GM13977 (cell line): ENCODE measurements at regions not wholly inside any gene's neighbourhood (a gene's known extent, or its start where the extent isn't known, plus 50 kb on each side); places are given as distances from the start of the nearest gene placed in this dataset.

Experiments
- DNase-seq: peaks from one replicate; pipeline ENCODE4 v3.0.0; 2012; ENCODE audit warnings: low spot score
- in situ Hi-C: fragments of 300-500 bp; cut with MboI; formaldehyde crosslinking; loops from one replicate; pipeline ENCODE4 v1.12.0; 2022; ENCODE audit warnings: low sequenced_read_pairs, low pct_unique_long_range_greater_than_20kb, mixed read lengths, inconsistent platforms; ENCODE audit not compliant: unreplicated experiment
- TF ChIP-seq, protein P1 (sequence below): IDR thresholded peaks from 2 replicates; pipeline ENCODE4 v1.5.1; 2012; ENCODE audit warnings: mild to moderate bottlenecking, control low read depth; ENCODE audit not compliant: insufficient read depth; ENCODE audit errors: extremely low read depth, missing control alignments

DNA sequence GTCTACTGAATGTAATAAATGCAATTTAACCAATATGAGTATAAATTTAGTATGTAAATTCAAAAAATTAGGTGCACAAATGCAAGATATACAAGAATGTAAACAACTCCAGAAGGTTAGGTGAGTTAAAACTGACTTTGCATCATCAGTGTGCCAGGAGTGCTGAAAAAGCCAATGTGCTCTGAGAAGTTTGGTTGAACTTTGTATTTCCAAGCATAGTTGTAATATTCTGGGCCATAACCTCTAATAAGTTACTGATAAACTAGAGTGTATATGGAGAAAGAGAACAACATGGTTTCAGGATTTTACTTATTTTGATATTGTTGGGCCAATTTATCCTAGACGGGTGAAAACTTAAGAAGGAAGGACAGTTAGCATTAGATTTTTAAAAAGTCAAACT is 876.9 kb upstream of the GHITM start:
- in situ Hi-C loops, result no loop called here
- no peak for DNase-seq
- TF ChIP-seq, protein P1, sequence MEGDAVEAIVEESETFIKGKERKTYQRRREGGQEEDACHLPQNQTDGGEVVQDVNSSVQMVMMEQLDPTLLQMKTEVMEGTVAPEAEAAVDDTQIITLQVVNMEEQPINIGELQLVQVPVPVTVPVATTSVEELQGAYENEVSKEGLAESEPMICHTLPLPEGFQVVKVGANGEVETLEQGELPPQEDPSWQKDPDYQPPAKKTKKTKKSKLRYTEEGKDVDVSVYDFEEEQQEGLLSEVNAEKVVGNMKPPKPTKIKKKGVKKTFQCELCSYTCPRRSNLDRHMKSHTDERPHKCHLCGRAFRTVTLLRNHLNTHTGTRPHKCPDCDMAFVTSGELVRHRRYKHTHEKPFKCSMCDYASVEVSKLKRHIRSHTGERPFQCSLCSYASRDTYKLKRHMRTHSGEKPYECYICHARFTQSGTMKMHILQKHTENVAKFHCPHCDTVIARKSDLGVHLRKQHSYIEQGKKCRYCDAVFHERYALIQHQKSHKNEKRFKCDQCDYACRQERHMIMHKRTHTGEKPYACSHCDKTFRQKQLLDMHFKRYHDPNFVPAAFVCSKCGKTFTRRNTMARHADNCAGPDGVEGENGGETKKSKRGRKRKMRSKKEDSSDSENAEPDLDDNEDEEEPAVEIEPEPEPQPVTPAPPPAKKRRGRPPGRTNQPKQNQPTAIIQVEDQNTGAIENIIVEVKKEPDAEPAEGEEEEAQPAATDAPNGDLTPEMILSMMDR, result no peak

DNA sequence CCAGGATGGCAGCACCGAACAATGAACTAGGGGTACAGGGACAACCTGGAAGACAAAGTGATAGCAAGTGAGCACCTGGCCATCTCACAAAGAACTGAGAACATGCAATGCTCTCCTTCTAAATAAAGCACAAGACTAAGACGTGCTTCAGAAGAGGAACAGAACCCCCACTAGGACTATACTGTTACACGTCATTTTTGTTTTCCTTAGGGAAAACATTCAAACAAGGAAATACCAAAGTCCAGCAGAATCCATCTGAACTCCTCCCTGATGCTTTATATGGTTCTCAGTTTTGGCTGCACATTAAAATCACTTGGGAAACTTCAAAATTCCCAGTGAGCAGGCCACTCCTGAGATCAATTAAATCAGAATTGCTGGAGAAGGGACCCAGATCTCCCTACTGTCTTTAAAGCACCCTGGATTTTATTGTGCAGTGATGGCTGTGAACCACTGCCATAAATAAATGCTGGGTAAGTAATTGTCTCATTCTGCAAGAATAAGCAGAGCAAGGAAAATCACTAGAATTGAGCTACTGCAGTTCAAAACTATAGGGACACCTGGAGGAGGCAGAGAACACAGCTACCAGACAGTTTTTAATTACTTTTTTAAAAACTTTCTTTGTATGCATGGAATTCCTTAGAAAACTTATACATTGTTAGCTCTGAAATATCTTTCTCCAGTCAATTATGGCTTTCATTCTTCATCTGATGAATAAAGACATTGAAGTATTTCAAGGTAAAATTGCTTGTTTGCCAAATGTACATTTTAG is 866.5 kb upstream of the GHITM start:
- in situ Hi-C loops, result no loop called here
- no peak for DNase-seq
- TF ChIP-seq, protein P1, result no peak

DNA sequence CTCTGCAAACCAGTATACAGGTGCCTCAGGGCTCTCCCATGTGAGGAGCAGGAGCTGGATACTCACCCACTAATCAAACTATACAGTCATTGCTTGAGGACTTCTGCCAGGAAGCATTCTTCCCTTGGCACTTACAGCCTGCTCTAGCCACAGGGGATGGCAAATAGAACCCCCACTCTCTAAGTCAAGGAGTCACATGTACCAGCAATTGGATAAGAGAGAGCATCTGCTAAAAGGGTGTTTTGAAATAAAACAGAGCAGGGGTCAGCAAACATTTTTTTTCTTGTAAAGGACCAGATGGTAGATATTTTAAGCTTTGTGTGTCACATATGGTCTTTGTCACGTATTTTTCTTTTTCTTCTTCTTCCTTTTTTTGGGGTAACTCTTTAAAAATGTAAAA is 865.2 kb upstream of the GHITM start:
- in situ Hi-C loops, result no loop called here
- TF ChIP-seq, protein P1, result no peak
- no peak for DNase-seq

DNA sequence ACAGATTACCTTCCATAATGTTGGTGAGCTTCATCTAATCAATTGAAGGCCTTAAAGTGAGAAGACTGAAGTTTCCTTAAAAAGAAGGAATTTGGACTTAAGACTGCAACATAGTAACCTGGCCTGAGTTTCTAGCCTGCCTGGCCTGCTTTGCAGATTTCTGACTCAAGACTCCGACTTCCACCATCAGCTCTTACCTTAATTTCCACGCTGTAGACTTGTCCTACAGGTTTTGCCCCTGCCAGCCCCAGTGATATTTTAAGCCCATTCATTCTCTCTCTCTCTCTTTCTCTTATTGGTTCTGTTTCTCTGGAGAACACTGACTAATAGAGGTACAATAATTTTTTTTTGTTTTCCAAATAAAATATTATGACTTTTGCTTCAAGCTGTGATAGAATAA is 862.3 kb upstream of the GHITM start:
- DNase-seq, result no peak
- in situ Hi-C loops, result no loop called here
- TF ChIP-seq, protein P1, result no peak

DNA sequence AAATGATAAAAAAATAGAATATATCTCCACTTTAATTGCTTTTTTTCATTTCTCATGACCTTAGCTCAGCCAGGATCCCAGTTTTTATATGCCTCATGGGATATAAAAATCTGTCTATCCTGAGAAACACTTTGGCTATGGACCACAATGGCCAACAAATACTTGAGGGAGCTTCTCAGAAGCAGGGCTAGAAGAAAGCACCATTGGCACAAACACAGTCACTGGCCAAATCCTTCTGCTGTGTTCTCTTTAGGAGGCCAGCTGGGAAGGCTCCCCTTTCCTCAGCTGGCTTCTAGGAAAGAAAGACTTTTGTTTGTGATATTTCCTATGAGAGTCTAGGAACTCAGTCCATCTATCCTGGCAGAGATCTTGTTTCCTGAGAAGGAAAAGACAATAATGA is 856.2 kb upstream of the GHITM start:
- no peak for DNase-seq
- in situ Hi-C loops, result no loop called here
- TF ChIP-seq, protein P1, result no peak

DNA sequence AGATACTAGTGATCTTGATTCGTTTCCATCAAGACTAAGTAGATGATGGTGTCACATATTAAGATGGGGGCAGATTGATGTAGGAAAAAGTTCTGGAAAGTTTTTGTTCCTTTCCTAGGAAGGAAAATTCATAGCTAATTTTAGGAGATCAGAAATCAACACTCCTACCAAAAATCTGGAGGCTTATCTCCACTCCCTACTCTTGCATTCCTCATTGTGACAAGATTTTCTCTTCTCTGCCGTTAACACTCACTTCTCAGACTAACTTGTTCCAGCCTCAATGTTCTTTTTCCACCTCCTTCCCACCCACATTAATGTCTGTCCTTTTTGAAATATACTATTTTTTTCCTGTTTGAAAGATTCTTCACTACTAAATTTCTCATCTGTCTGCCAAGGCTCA is 851.9 kb upstream of the GHITM start:
- in situ Hi-C loops, result no loop called here
- no peak for DNase-seq
- TF ChIP-seq, protein P1, result no peak

DNA sequence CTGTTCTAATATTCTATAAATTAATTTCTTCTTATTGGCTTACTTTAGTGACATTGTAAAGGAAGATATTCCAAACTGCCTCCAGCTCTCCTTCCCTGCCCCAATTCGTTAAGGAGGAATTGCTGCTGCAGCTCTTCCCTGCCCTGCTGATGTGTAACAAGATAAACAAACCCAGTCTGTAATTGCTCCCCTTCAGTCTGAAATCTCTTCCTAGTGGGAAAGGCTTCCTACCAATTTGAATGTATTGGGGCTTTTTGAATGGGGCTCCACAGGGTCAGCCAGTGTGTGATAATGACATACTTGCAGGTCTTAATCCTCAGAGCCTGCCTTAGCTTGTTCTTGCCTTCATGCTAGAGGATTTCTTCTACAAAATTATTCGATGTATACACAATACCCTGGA is 849.9 kb upstream of the GHITM start:
- in situ Hi-C loops, result no loop called here
- TF ChIP-seq, protein P1, result no peak
- no peak for DNase-seq
